H1 (cell line): ENCODE measurements at regions not wholly inside any gene's neighbourhood (a gene's known extent, or its start where the extent isn't known, plus 50 kb on each side); places are given as distances from the start of the nearest gene placed in this dataset.

ENCODE experiments used
- CTCF ChIA-PET: fragments of 300-600 bp; sonication (Branson Sonifier 250); formaldehyde crosslinking; loops from one replicate; lab custom pipeline; 2021; ENCODE audit not compliant: partially characterized antibody; lab: Charles Lee
- POLR2A ChIA-PET: fragments of 300-600 bp; sonication (Branson Sonifier 250); formaldehyde crosslinking; loops from one replicate; lab custom pipeline; 2021; ENCODE audit warnings: inconsistent platforms; ENCODE audit not compliant: partially characterized antibody; lab: Charles Lee
- DNase-seq, 2 experiments: peaks; one replicate each; pipeline versions ENCODE4 v3.0.0 to v3.0.0-alpha.2; 2010 to 2022; ENCODE audit warnings: low spot score in 2 of 2, low read depth in 1 of 2, mixed read lengths in 1 of 2
- FAIRE-seq: peaks from 2 replicates; lab custom pipeline; 2011; peaks lifted over from hg19 to GRCh38; lab: Jason Lieb, UNC
- H2AFZ ChIP-seq: 2 replicates; pipeline ENCODE4 v1.8.1; 2012; ENCODE audit warnings: low read length, inconsistent platforms
- H2AK5ac ChIP-seq: 2 replicates; pipeline ENCODE4 v1.6.1; 2013; ENCODE audit warnings: low read depth, low read length
- H2BK120ac ChIP-seq: replicated peaks from 2 replicates; pipeline ENCODE3; 2013; ENCODE audit warnings: low read depth, low read length, inconsistent platforms
- H2BK12ac ChIP-seq: 2 replicates; pipeline ENCODE4 v1.6.1; 2013; ENCODE audit warnings: low read depth, low read length
- H2BK15ac ChIP-seq: 2 replicates; pipeline ENCODE4 v1.6.1; 2013; ENCODE audit warnings: low read length
- H2BK20ac ChIP-seq: 2 replicates; pipeline ENCODE4 v1.6.1; 2013; ENCODE audit warnings: low read length
- H2BK5ac ChIP-seq: 2 replicates; pipeline ENCODE4 v1.6.1; 2013; ENCODE audit warnings: low read depth, low read length
- H3K14ac ChIP-seq: 2 replicates; pipeline ENCODE4 v1.6.1; 2013; ENCODE audit warnings: inconsistent platforms; ENCODE audit not compliant: insufficient read length
- H3K18ac ChIP-seq: 2 replicates; pipeline ENCODE4 v1.6.1; 2013; ENCODE audit warnings: low read length; ENCODE audit errors: extremely low read depth
- H3K23ac ChIP-seq: 2 replicates; pipeline ENCODE4 v1.6.1; 2013; ENCODE audit warnings: inconsistent platforms; ENCODE audit not compliant: insufficient read length
- H3K23me2 ChIP-seq: 2 replicates; pipeline ENCODE4 v1.6.1; 2013; ENCODE audit warnings: low read depth, low read length
- H3K27ac ChIP-seq: 2 replicates; pipeline ENCODE4 v1.6.1; 2011; ENCODE audit warnings: low read depth, low read length, inconsistent platforms
- H3K27me3 ChIP-seq, 4 experiments: replicated peaks in 1 of 4; 1 replicate in 1 of 4; 2 replicates in 3 of 4; pipeline versions ENCODE4 v1.6.1 to v1.8.1; 2011 to 2013; ENCODE audit warnings: low read length in 3 of 4, mild to moderate bottlenecking in 3 of 4, inconsistent platforms in 2 of 4, mixed read lengths in 2 of 4, moderate library complexity in 1 of 4; ENCODE audit not compliant: control insufficient read depth in 3 of 4, insufficient read depth in 3 of 4; ENCODE audit errors: extremely low read depth in 1 of 4
- H3K36me3 ChIP-seq, 4 experiments: 2 replicates each; pipeline versions ENCODE4 v1.6.1 to v1.8.1; 2011 to 2013; ENCODE audit warnings: mild to moderate bottlenecking in 4 of 4, low read length in 3 of 4, moderate library complexity in 2 of 4, control low read depth in 1 of 4, inconsistent platforms in 1 of 4; ENCODE audit not compliant: insufficient read depth in 4 of 4, control insufficient read depth in 2 of 4
- H3K4ac ChIP-seq: replicated peaks from 2 replicates; pipeline ENCODE3; 2013; ENCODE audit warnings: low read length, low read depth, mixed read lengths, inconsistent platforms; ENCODE audit not compliant: insufficient read length
- H3K4me1 ChIP-seq, 4 experiments: replicated peaks in 1 of 4; 1 replicate in 1 of 4; 2 replicates in 3 of 4; pipeline versions ENCODE4 v1.6.1 to v1.8.1; 2011 to 2013; ENCODE audit warnings: low read length in 3 of 4, inconsistent platforms in 2 of 4, mixed read lengths in 1 of 4; ENCODE audit not compliant: insufficient read depth in 4 of 4, control insufficient read depth in 3 of 4
- H3K4me2 ChIP-seq, 2 experiments: 2 replicates each; pipeline versions ENCODE4 v1.6.1 to v1.8.1; 2011 to 2013; ENCODE audit warnings: low read depth in 2 of 2, low read length in 2 of 2, control low read depth in 1 of 2, inconsistent platforms in 1 of 2, mild to moderate bottlenecking in 1 of 2; ENCODE audit not compliant: insufficient read depth in 1 of 2
- H3K4me3 ChIP-seq, 4 experiments: fragments of 200-600, 300-600 bp in 1 of 4; sonication (generic), shearing (Covaris generic), sonication (Bioruptor Twin) in 1 of 4; 2 replicates each; pipeline versions ENCODE4 v1.5.1 to v1.8.1; 2011 to 2016; ENCODE audit warnings: low read length in 4 of 4, low read depth in 3 of 4, control low read depth in 2 of 4, inconsistent platforms in 2 of 4, mild to moderate bottlenecking in 2 of 4, mixed read lengths in 1 of 4, moderate library complexity in 1 of 4; ENCODE audit not compliant: insufficient read depth in 2 of 4; ENCODE audit errors: extremely low read depth in 1 of 4
- H3K56ac ChIP-seq: replicated peaks from 2 replicates; pipeline ENCODE3; 2013; ENCODE audit warnings: low read depth, mild to moderate bottlenecking, mixed read lengths, low read length, inconsistent platforms; ENCODE audit not compliant: insufficient read length
- H3K79me1 ChIP-seq: 2 replicates; pipeline ENCODE4 v1.6.1; 2013; ENCODE audit warnings: low read depth, low read length, control low read depth
- H3K79me2 ChIP-seq, 2 experiments: 2 replicates each; pipeline versions ENCODE4 v1.6.1 to v1.8.1; 2012 to 2013; ENCODE audit warnings: low read length in 2 of 2, mild to moderate bottlenecking in 2 of 2, inconsistent platforms in 1 of 2; ENCODE audit not compliant: insufficient read depth in 2 of 2, control insufficient read depth in 1 of 2
- H3K9ac ChIP-seq, 4 experiments: replicated peaks in 1 of 4; 1 replicate in 1 of 4; 2 replicates in 3 of 4; pipeline versions ENCODE4 v1.6.1 to v1.8.1; 2011 to 2013; ENCODE audit warnings: low read depth in 3 of 4, low read length in 3 of 4, control low read depth in 2 of 4, mild to moderate bottlenecking in 2 of 4, moderate library complexity in 2 of 4, inconsistent platforms in 1 of 4; ENCODE audit errors: extremely low read depth in 1 of 4
- H3K9me3 ChIP-seq, 2 experiments: 2 replicates each; pipeline versions ENCODE4 v1.6.1 to v1.8.1; 2012 to 2013; ENCODE audit warnings: mild to moderate bottlenecking in 2 of 2, moderate library complexity in 2 of 2, control low read depth in 1 of 2, inconsistent platforms in 1 of 2, low read depth in 1 of 2, low read length in 1 of 2, mixed read lengths in 1 of 2; ENCODE audit not compliant: insufficient read depth in 2 of 2
- H4K20me1 ChIP-seq, 2 experiments: replicated peaks in 1 of 2; 2 replicates each; pipeline versions ENCODE3 to v1.8.1; 2011 to 2013; ENCODE audit warnings: inconsistent platforms in 2 of 2, low read length in 2 of 2, mild to moderate bottlenecking in 1 of 2; ENCODE audit not compliant: insufficient read depth in 2 of 2, control insufficient read depth in 1 of 2
- H4K5ac ChIP-seq: 2 replicates; pipeline ENCODE4 v1.6.1; 2013; ENCODE audit warnings: low read length, low read depth, mixed read lengths, inconsistent platforms; ENCODE audit not compliant: insufficient read length
- H4K8ac ChIP-seq: 2 replicates; pipeline ENCODE4 v1.8.0; 2013; ENCODE audit warnings: mild to moderate bottlenecking, moderate library complexity, low read length, inconsistent platforms; ENCODE audit not compliant: insufficient read depth; ENCODE audit errors: extremely low read depth
- H4K91ac ChIP-seq: replicated peaks from 2 replicates; pipeline ENCODE3; 2013; ENCODE audit warnings: low read length, mixed read lengths, inconsistent platforms; ENCODE audit not compliant: insufficient read length
- BRCA1 ChIP-seq: IDR thresholded peaks from 2 replicates; pipeline ENCODE4 v1.6.1; 2012; ENCODE audit warnings: low read depth, low read length, improper control_type of control experiment
- CEBPB ChIP-seq: IDR thresholded peaks from 2 replicates; pipeline ENCODE4 v1.6.1; 2012; ENCODE audit warnings: low read depth, low read length
- CTBP2 ChIP-seq: IDR thresholded peaks from 2 replicates; pipeline ENCODE4 v1.7.0; 2011; ENCODE audit warnings: borderline replicate concordance, mild to moderate bottlenecking, moderate library complexity, mixed read lengths, low read length; ENCODE audit not compliant: insufficient read depth, insufficient read length
- E2F6 ChIP-seq: IDR thresholded peaks from 2 replicates; pipeline ENCODE4 v1.6.1; 2012; ENCODE audit warnings: inconsistent platforms
- EGR1 ChIP-seq: IDR thresholded peaks from 2 replicates; pipeline ENCODE4 v1.6.1; 2011; ENCODE audit warnings: low read depth, low read length, borderline replicate concordance
- GTF2F1 ChIP-seq: IDR thresholded peaks from 2 replicates; pipeline ENCODE4 v1.6.1; 2012; ENCODE audit warnings: low read depth, low read length, improper control_type of control experiment, borderline replicate concordance
- JUN ChIP-seq: IDR thresholded peaks from 2 replicates; pipeline ENCODE4 v1.6.1; 2011; ENCODE audit warnings: low read depth, mild to moderate bottlenecking, improper control_type of control experiment, low read length
- PHF8 ChIP-seq: fragments of 200-600 bp; sonication (generic); conservative IDR thresholded peaks from 2 replicates; pipeline ENCODE4 v1.7.1; 2012; ENCODE audit warnings: low read depth, mild to moderate bottlenecking, inconsistent platforms, low read length, moderate library complexity
- POLR2AphosphoS5 ChIP-seq: IDR thresholded peaks from 2 replicates; pipeline ENCODE4 v1.6.1; 2011; ENCODE audit warnings: low read depth, low read length
- SP1 ChIP-seq: IDR thresholded peaks from 2 replicates; pipeline ENCODE4 v1.6.1; 2011; ENCODE audit warnings: low read depth, low read length
- TBP ChIP-seq: IDR thresholded peaks from 2 replicates; pipeline ENCODE4 v1.6.1; 2011; ENCODE audit warnings: low read depth, low read length, improper control_type of control experiment
- TCF12 ChIP-seq: IDR thresholded peaks from 2 replicates; pipeline ENCODE4 v1.6.1; 2011; ENCODE audit warnings: low read depth, mild to moderate bottlenecking, low read length
- ZNF274 ChIP-seq: IDR thresholded peaks from 2 replicates; pipeline ENCODE4 v1.7.0; 2012; ENCODE audit warnings: low read length, borderline replicate concordance; ENCODE audit errors: extremely low read depth
- WGBS, 2 experiments: shearing (Covaris generic) in 1 of 2; methylation state at CpG; one replicate each; pipeline versions ENCODE4 v1.1.6 to v1.1.7; 2013 to 2015; ENCODE audit warnings: low lambda C conversion rate in 2 of 2, mixed read lengths in 2 of 2, inconsistent platforms in 1 of 2, low coverage in 1 of 2, missing lambda C conversion rate in 1 of 2; ENCODE audit not compliant: insufficient replicate concordance in 2 of 2, insufficient coverage in 1 of 2, insufficient read length in 1 of 2; ENCODE audit errors: extremely low coverage in 1 of 2, missing lambda C conversion rate in 1 of 2; 5-methylcytosine and 5-hydroxymethylcytosine counted together

DNA sequence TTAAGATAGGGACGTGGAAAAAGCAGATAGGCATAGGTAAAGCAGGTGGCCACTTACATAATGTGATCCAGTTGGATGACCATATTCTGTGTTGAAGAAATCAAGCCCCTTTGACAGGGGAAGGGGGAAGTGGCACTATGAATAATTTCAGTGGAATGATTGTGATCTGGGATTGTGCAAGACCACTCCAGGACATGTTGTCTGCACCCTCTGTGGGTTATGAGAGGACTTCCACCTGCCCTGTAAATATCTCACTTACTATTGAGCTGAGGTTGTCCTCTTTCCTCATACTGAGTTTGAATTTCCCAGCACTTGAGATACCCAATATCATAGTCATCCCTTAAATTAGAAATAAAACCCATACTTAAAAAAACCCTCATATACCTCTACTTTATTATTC lies 220.7 kb downstream of the IRS1 start:
- Histone ChIP-seq H3K27ac (no peak overlapping the region), H2BK5ac (no peak overlapping the region), H2BK12ac (no peak overlapping the region), H4K91ac (no peak overlapping the region), H3K18ac (no peak overlapping the region), H2AK5ac (no peak overlapping the region), H3K9ac (no peak overlapping the region), H4K20me1 (no peaks in the 10 kb centered on the region), H3K23ac (no peak overlapping the region), H3K27me3 (no peaks in the 10 kb centered on the region), H2BK20ac (no peak overlapping the region), H2BK15ac (no peak overlapping the region), H3K9me3 (no peaks in the 10 kb centered on the region), H3K23me2 (no peaks in the 10 kb centered on the region), H2AFZ (no peak overlapping the region), H4K5ac (no peak overlapping the region), H3K56ac (no peak overlapping the region), H3K79me2 (no peaks in the 10 kb centered on the region), H2BK120ac (no peak overlapping the region), H3K14ac (no peak overlapping the region), H3K36me3 (no peaks in the 10 kb centered on the region), H3K4me2 (no peak overlapping the region), H4K8ac (no peak overlapping the region), H3K4me3 (no peak overlapping the region), H3K79me1 (no peaks in the 10 kb centered on the region), H3K4ac (no peak overlapping the region), H3K4me1 (peaks cover 0 to 2% (median 0%) of the 10 kb centered on the region in 4 experiments; a peak in 1 of 7 replicates)
- FAIRE-seq (no peak), DNase-seq (no peak)
- POLR2A ChIA-PET: no interaction called here
- TF ChIP-seq POLR2AphosphoS5 (no peak), PHF8 (no peak), E2F6 (no peak), GTF2F1 (no peak), TBP (no peak), CTBP2 (no peak), CEBPB (no peak), TCF12 (no peak), EGR1 (no peak), BRCA1 (no peak), SP1 (no peak), ZNF274 (no peak), JUN (no peak)
- CTCF ChIA-PET: interaction anchor here (0.9 to 1.5 kb wide), 2 partner anchors 8 to 918 kb away, joined by 4 read pairs; no protein-coding TSS in a partner anchor
- 100% methylated on average over 1 of the region's 1 CpG; no CpG with 5 or more reads in 1 of the 2 experiments for WGBS, 2 experiments
